HG03432 (cell line): ENCODE measurements at regions not wholly inside any gene's neighbourhood (a gene's known extent, or its start where the extent isn't known, plus 50 kb on each side); places are given as distances from the start of the nearest gene placed in this dataset.
A peak's percentile ranks its signal among the peaks of the same experiment; 100 is the strongest.
"Not testable (repeated sequence)": the region's sequence is repeated elsewhere in the genome, so short reads cannot be mapped to it uniquely, and the experiment has no call there.

ENCODE experiments used
- ATAC-seq: cut with Tn5 transposase; IDR thresholded peaks from one replicate; pipeline ENCODE4 v1.9.1; 2021; ENCODE audit warnings: mild to moderate bottlenecking, moderate library complexity; ENCODE audit not compliant: unreplicated experiment

GRCh38 chr6:103122766-103123601 is 1729.5 kb downstream of the GRIK2 start:
- peak; percentile 94 for ATAC-seq

- ATAC-seq, result no peak
Observed at GRCh38 chr6:103119056-103119455, 1725.5 kb downstream of the GRIK2 start.

- no peak for ATAC-seq
Observed at GRCh38 chr6:103114582-103114981, 1721.1 kb downstream of the GRIK2 start.

- peak; percentile 50 for ATAC-seq
Observed at GRCh38 chr6:103113416-103113815, 1719.9 kb downstream of the GRIK2 start.

- ATAC-seq, result no peak
Observed at GRCh38 chr6:103107985-103108384, 1714.5 kb downstream of the GRIK2 start.

GRCh38 chr6:103105686-103106085 is 1712.2 kb downstream of the GRIK2 start:
- ATAC-seq, result no peak

GRCh38 chr6:103101267-103101666 is 1707.8 kb downstream of the GRIK2 start:
- no peak for ATAC-seq

- not testable (repeated sequence) for ATAC-seq
Observed at GRCh38 chr6:103092414-103092813, 1698.9 kb downstream of the GRIK2 start.

- no peak for ATAC-seq
Observed at GRCh38 chr6:103085801-103086200, 1692.3 kb downstream of the GRIK2 start.

- no peak for ATAC-seq
Observed at GRCh38 chr6:103081876-103082630, 1688.5 kb downstream of the GRIK2 start.

GRCh38 chr6:103081126-103081525 is 1687.6 kb downstream of the GRIK2 start:
- ATAC-seq, result no peak

GRCh38 chr6:103080497-103080896 is 1687.0 kb downstream of the GRIK2 start:
- no peak for ATAC-seq

GRCh38 chr6:103079867-103080266 is 1686.4 kb downstream of the GRIK2 start:
- peak; percentile 96 for ATAC-seq

GRCh38 chr6:103062136-103062535 is 1668.6 kb downstream of the GRIK2 start:
- ATAC-seq, result no peak

- ATAC-seq, result no peak
Observed at GRCh38 chr6:103047567-103047966, 1654.1 kb downstream of the GRIK2 start.

- no peak for ATAC-seq
Observed at GRCh38 chr6:103042336-103042735, 1648.8 kb downstream of the GRIK2 start.

GRCh38 chr6:103036846-103037245 is 1643.3 kb downstream of the GRIK2 start:
- ATAC-seq, result no peak

GRCh38 chr6:103027271-103027931 is 1633.9 kb downstream of the GRIK2 start:
- ATAC-seq, result no peak

- no peak for ATAC-seq
Observed at GRCh38 chr6:103018426-103018825, 1624.9 kb downstream of the GRIK2 start.

GRCh38 chr6:103017878-103018277 is 1624.4 kb downstream of the GRIK2 start:
- ATAC-seq, result no peak

- ATAC-seq, result peak; percentile 84
Observed at GRCh38 chr6:103011605-103012004, 1618.1 kb downstream of the GRIK2 start.

- ATAC-seq, result peak; percentile 89
Observed at GRCh38 chr6:103002282-103002681, 1608.8 kb downstream of the GRIK2 start.
